ENCODE measurements at regions not wholly inside any gene's neighbourhood (a gene's known extent, or its start where the extent isn't known, plus 50 kb on each side); places are given as distances from the start of the nearest gene placed in this dataset.

GRCh38 chr18:55064760-55065159 lies 105.5 kb upstream of the CCDC68 start:
- TF ChIP-seq CREB1 (IDR thresholded peaks at IDR 0.05; ENCODE audit: low read depth): no peak
- no peak for TF ChIP-seq TCF12 (IDR thresholded peaks at IDR 0.05; ENCODE audit: low read depth)
- TF ChIP-seq USF1 (IDR thresholded peaks at IDR 0.05): no peak
- no peak for TF ChIP-seq MAX (IDR thresholded peaks at IDR 0.05)

GRCh38 chr18:55064073-55064472 lies 104.8 kb upstream of the CCDC68 start:
- TF ChIP-seq CREB1 (IDR thresholded peaks at IDR 0.05; ENCODE audit: low read depth) (no peak), YY1 (IDR thresholded peaks at IDR 0.05; ENCODE audit: low read depth) (no peak), EP300 (IDR thresholded peaks at IDR 0.05; ENCODE audit: borderline replicate concordance) (no peak), ZBTB7A (IDR thresholded peaks at IDR 0.05; ENCODE audit: low read depth) (no peak), MAX (IDR thresholded peaks at IDR 0.05) (no peak), RAD21 (IDR thresholded peaks at IDR 0.05; ENCODE audit: low read depth) (no peak), NFIC (IDR thresholded peaks at IDR 0.05) (no peak), TCF12 (IDR thresholded peaks at IDR 0.05; ENCODE audit: low read depth) (no peak), TAF1 (IDR thresholded peaks at IDR 0.05; ENCODE audit: low read depth) (no peak), EGR1 (IDR thresholded peaks at IDR 0.05) (no peak), FOXM1 (IDR thresholded peaks at IDR 0.05; ENCODE audit: borderline replicate concordance, low read depth) (no peak), REST (IDR thresholded peaks at IDR 0.05; ENCODE audit: low read depth) (no peak), CEBPB (IDR thresholded peaks at IDR 0.05) (no peak), TEAD4 (IDR thresholded peaks at IDR 0.05) (no peak), USF1 (IDR thresholded peaks at IDR 0.05) (no peak)

GRCh38 chr18:55054021-55054990 lies 95.0 kb upstream of the CCDC68 start:
- no peak for TF ChIP-seq REST (IDR thresholded peaks at IDR 0.05; ENCODE audit: low read depth)
- TF ChIP-seq TCF12 (IDR thresholded peaks at IDR 0.05; ENCODE audit: low read depth): no peak
- no peak for TF ChIP-seq TEAD4 (IDR thresholded peaks at IDR 0.05)
- TF ChIP-seq FOXM1 (IDR thresholded peaks at IDR 0.05; ENCODE audit: borderline replicate concordance, low read depth): no peak

GRCh38 chr18:55048892-55049291 lies 89.6 kb upstream of the CCDC68 start:
- TF ChIP-seq TCF12 (IDR thresholded peaks at IDR 0.05; ENCODE audit: low read depth) (no peak), FOXM1 (IDR thresholded peaks at IDR 0.05; ENCODE audit: borderline replicate concordance, low read depth) (no peak), USF1 (IDR thresholded peaks at IDR 0.05) (no peak), CEBPB (IDR thresholded peaks at IDR 0.05) (no peak), MAX (IDR thresholded peaks at IDR 0.05) (no peak), TEAD4 (IDR thresholded peaks at IDR 0.05) (no peak), NFIC (IDR thresholded peaks at IDR 0.05) (no peak), RAD21 (IDR thresholded peaks at IDR 0.05; ENCODE audit: low read depth) (no peak), ZBTB7A (IDR thresholded peaks at IDR 0.05; ENCODE audit: low read depth) (no peak)

- TF ChIP-seq USF1 (IDR thresholded peaks at IDR 0.05) (no peak), ZBTB7A (IDR thresholded peaks at IDR 0.05; ENCODE audit: low read depth) (no peak), EP300 (IDR thresholded peaks at IDR 0.05; ENCODE audit: borderline replicate concordance) (no peak), RAD21 (IDR thresholded peaks at IDR 0.05; ENCODE audit: low read depth) (no peak), CREB1 (IDR thresholded peaks at IDR 0.05; ENCODE audit: low read depth) (no peak), EGR1 (IDR thresholded peaks at IDR 0.05) (no peak)
Observed at GRCh38 chr18:55047546-55047945, 88.3 kb upstream of the CCDC68 start.
